ENCODE measurements at regions not wholly inside any gene's neighbourhood (a gene's known extent, or its start where the extent isn't known, plus 50 kb on each side); places are given as distances from the start of the nearest gene placed in this dataset.

GRCh38 chr2:107576991-107577390, 249.7 kb upstream of the RGPD4 start:
- TF ChIP-seq EZH2 (IDR thresholded peaks at IDR 0.05; ENCODE audit: borderline replicate concordance, insufficient read depth, low read length, poor library complexity, severe bottlenecking) = no peak
- no peak for TF ChIP-seq CTCF (IDR thresholded peaks at IDR 0.05; ENCODE audit: poor library complexity, severe bottlenecking)
